ENCODE measurements at regions not wholly inside any gene's neighbourhood (a gene's known extent, or its start where the extent isn't known, plus 50 kb on each side); places are given as distances from the start of the nearest gene placed in this dataset.
"Not testable (repeated sequence)": the region's sequence is repeated elsewhere in the genome, so short reads cannot be mapped to it uniquely, and the experiment has no call there.

DNA sequence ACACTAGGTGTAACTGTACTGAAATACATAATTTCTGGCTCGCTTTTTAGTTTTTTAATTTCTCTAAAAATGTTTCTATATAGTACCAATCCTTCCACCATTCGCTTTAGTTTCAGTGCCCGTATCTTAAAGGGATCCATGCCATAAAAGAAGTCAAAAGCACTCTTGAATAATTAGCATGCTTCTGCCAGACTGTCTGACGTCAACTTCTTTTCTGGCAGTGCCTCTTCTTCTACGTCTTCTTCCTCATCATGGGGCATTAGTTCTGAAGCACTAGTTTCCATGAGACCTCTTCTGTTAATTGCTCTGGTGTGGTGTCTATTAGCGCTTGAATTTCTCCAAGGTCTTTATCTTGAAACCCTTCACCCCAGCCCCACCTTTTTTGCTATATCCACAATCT, 93.8 kb upstream of the DOCK9 start:
- DNase-seq (ENCODE audit: low read depth, low spot score) = no peak
- H3K4me3 ChIP-seq (ENCODE audit: low read length) = no peak overlapping the region

DNA sequence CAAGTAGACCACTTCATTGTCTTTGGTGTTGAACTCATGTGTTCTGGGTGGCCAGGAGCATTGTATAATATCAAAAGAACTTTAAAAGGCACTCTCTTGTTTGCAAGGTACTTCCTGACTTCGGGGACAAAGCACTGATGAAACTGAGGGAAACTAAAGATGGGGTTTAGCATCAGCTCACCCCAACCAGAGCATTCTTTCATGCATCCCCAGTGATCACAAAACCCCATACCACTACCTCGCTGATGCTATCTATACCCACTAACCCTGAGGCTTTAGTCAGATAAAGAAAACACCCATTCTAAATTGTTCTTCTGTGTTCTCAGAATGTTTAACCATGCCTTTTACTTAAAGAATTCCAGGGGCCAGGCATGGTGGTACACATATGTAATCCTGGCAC, 94.5 kb upstream of the DOCK9 start:
- H3K4me3 ChIP-seq (ENCODE audit: low read length) = no peak overlapping the region
- DNase-seq (ENCODE audit: low read depth, low spot score) = no peak

DNA sequence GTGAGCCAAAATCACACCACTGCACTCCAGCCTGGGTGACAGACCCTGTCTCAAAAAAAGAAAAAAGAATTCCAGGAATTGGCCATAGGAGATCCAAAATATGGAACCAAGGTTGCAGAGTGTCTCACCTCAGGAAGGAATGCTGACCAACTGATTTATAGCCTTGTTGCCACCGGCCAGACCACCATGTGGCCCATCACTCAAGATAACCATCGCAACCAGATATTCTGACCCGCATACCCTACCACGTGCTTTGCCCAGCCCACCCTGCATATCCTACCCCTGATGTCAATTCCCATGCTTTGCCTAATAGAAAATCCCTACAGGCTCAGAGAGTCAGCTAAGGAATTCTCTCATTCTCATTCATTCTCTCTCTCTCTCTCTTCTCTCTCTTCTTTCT, 95.1 kb upstream of the DOCK9 start:
- no peak for DNase-seq (ENCODE audit: low read depth, low spot score)
- no peak overlapping the region for H3K4me3 ChIP-seq (ENCODE audit: low read length)

DNA sequence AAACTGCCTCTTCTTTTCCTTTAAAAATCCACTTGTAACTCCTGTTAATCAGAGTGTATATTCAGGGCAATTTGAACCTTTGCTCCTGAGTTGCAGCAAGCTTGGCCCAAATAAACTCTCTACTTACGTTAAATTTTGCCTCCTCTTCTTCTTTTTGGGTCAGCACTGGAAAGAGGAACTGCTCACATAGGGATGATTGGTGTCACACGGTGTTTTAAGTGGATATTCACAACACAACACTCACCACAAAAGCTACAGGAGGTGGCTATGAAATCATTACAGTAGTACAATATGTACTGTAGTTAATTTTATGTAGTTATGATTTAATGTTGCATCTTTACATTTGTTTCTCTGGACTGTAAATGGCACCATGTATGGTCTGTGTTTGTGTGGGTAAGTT, 96.8 kb upstream of the DOCK9 start:
- DNase-seq (ENCODE audit: low read depth, low spot score) = no peak
- H3K4me3 ChIP-seq (ENCODE audit: low read length) = no peak overlapping the region

DNA sequence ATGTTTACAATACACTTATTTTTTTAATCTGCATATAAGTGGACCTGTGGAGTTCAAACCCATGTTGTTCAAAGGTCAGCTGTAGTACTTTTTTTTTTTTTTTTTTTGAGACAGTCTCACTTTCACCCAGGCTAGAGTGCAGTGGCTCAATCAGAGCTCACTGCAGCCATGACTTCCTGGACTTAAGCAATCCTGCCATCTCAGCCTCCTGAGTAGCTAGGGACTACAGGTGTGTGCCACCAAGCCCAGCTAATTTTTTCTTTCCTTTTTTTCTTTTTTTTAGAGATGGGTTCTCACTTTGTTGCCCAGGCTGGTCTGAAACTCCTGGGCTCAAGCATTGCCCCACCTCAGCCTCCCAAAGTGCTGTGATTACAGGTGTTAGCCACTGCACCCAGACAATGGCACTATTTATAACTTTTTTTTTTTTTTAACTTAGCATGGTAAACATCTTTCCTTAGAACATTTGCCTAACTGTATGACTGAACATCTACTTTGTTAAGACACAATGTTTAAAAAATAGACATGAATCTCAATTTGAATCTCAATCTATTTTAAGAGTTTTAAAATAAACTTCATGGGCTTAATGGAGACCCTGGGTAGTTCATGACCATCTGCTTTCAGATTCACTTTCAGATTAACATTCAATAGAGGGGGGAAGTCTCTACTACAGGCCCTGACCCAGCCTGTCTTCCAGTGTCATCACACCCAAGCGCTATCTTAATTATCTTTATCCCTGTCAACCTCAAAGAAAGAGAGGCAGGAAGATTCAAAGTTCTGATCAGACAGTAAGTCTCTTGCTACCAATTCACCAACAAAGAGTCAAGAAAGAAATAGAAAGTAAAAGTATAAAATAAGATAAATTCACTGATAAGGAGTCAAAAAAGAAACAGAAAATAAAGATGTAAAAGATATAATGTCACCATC, 97.7 kb upstream of the DOCK9 start:
- no peak overlapping the region for H3K4me3 ChIP-seq (ENCODE audit: low read length)
- DNase-seq (ENCODE audit: low read depth, low spot score) = peak; percentile 56

DNA sequence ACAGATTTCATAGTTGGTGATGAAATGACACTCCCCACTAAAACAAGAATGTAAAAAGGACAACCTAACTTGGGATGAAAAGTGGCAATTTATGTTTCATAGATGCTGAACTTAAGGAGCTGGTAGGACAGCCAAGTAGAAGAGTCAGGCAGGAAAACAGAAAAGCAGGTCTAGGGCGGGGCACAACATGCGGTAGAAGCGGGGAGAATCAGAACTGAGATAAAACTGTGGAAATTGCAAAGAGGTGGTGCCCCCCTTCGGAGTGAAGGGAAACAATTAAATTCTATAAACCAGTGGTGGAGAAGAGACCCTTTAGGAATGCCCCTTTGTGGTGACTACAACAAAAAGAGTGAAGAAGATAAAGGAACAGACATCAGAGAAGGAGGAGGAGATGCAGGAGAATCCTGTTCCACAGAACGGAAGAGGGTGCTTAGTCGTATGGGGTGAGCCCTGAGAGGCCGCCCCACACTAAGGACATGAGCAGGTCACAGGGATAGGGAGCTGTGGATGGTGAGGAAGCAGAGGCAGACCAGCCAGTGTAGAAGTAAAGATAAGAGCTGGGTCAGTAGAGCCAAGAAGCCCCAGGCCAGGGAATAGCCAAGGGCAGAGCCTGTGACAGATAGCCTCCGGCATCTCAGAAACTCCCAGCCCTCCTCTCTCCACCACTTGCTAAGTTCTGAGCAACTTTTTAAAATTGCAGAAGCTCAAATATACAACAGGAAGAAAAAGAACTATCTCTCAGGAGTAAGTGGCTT, 100.3 kb upstream of the DOCK9 start:
- H3K4me3 ChIP-seq (ENCODE audit: low read length) = no peak overlapping the region
- no peak for DNase-seq (ENCODE audit: low read depth, low spot score)

DNA sequence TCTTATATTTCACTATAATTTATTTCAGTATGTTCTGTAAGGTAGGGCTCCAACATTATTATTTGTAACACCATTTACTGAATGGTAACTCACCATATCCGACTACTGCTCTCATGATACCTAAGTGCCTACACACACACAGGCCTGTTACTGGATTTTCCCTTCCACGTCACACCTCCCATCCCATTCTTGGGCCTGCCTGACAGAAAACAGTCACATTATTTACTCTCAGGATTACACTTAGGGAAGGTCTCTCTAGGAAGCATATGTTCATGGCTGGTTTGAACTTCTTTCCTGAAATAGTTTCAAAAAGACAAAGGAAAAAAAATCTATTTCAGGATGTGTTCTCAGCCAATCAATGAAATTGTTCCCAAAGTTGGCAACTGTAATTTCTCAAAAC, 102.3 kb upstream of the DOCK9 start:
- no peak overlapping the region for H3K4me3 ChIP-seq (ENCODE audit: low read length)
- DNase-seq (ENCODE audit: low read depth, low spot score) = no peak

DNA sequence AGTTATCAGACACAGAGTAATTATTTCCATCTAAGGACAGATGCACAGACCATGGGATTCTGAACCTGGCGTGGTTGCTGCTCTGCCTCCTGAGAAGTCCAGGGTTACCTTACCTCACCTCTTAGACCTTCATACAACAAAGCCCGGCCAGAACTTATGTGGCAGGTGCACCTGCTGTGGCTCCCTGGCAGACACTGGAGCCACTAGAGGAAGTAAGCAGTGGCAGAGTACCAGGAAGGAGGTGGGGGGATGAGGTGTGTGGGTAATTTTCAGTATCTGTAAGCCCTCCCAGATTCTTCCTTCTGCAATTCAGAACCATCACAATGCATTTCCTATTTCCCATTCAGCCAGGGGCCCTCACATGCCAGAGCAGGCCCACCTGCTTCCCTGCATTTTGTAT, 106.1 kb upstream of the DOCK9 start:
- DNase-seq (ENCODE audit: low read depth, low spot score) = peak; percentile 14
- no peak overlapping the region for H3K4me3 ChIP-seq (ENCODE audit: low read length)

DNA sequence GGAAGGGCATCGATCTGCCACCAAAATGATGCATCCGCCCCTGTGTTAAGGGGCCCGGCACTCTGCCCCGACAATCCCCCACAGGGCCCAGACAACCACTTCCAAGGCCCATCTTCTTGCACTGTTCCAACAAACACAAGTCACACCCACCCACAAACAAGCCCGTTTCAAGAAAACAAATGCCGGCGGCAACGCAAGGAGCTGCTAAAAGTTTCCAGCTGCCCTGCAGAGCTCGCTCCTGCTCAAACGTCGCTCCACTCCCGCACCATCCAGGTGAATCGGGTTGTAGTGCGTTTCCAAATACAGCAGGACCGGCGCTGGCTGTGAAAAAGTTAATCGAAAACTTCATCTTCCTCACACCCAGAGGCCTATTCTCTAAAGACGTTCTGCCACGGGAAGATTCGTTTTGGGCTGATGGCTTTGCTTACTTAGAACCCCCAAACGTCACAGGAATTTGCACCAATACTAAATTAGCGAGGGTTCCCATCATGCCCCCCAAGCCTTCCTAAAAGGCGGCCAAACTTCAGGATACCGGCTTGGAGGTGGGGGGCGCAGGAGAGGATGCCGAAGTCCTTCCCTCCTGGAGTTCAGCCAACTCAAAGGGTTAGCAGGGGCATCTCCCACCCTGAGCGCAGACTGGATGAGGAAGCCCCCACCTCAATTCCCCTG, 107.4 kb upstream of the DOCK9 start:
- H3K4me3 ChIP-seq (ENCODE audit: low read length) = no peak overlapping the region

DNA sequence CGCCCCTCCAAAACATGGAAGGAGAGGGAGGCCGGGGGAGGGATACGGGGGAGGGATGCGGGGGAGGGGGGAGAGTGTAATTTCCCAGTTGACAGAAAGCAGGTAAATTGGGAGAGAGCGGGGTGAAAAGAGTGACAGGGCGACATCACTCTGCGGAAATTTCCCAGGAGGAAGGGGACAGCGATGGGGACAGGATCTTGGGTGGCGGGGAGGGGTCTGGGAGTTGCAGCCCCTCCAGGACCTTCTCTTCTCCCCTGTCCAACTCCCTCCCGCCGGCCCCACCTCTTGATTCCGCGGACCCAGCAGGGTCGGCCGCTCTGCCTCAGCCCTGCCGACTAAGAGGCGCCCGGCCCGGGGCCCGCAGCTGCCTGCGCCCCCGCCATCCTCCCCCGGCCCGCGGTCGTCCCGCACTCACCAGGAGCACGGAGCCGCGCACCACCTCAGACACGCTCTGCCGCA, 108.0 kb upstream of the DOCK9 start:
- peak overlapping the region; percentile 66 for H3K4me3 ChIP-seq (ENCODE audit: low read length)
- no peak for DNase-seq (ENCODE audit: low read depth, low spot score)

More for the DNA sequence above, 107.4 kb upstream of the DOCK9 start:
- DNase-seq (ENCODE audit: low read depth, low spot score) = no peak

DNA sequence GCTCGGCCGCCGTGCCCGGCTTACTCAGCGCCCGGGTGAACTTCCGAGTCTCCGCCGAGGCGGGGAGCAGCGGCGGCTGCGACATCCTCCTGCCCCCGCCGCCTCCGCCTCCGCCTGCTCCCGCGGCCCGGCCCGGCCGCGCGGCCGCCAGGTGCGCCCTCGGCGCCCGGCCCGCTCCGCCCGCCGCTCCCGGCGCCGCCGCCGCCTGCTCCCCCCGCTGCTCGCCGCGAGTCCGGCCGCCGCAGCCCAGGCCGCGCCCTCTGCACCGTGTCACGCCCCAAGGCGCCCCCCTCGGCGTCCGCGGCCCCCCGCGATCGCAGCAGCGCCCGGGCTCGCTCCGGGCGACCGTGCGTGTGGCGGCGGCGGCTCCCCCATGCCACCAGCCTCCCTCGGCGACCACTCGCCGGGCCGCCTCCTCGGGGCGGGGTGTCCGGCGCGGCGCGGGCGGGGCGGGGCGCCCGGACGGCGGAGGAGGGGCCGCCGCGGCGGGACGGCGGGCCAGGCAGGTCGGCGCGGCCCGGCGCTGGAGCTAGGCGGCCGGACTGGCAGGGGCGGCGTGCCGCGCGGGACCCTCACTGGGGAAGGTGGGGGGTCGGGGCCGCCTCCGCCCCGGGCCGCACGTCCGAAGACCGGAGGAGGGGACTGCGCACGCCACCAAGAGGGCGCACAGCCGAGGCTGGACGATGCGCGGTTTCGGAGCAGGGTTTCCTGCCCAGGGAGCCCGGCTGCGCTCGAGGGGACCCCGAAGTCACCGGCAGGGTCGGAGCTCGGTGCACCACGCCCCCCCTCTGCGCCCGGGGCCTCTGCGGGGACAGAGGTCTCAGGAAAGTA, 108.6 kb upstream of the DOCK9 start:
- DNase-seq (ENCODE audit: low read depth, low spot score) = peak; percentile 26
- peak overlapping the region; percentile 66 for H3K4me3 ChIP-seq (ENCODE audit: low read length)

DNA sequence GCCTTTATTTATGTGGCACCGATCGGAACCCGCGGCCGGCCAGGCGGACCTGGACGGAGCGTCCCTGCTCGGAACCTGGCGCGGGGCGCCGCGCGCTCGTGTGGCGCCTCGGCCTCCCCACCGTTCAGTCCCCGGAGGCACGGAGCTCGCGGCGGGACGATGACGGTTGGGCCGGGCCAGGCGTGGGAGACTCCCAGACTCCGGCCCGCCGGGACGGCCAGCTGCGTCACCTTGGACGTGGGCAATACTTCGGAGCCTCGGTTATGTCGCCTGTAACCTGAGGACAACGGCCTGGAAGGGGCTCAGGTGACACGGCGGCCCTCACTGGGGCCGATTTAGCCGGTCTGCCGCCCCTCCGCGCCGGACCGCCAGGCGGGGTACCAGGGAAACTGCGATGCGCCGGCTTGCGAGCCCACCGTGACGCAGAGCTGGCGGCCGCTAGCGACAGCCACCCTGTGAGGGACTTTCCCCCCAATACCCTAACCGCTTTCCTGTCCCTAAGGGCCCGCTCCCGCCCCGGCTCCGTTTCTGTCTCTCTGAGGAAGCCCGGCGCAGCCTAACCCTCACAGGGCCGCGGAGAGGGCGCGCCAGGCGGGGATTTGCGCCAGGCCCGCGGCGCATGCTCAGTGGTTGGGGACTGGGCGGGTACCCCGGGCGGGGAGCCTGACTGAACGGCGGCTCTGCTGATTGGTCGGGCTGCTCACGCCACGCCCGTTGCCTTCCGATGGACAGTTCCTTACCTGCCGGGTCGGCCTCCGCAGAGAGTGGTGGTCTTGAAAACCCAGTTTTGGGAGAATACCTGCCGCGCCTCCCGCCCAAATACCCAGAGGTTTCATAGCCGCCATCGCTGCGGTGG, 109.5 kb upstream of the DOCK9 start:
- DNase-seq (ENCODE audit: low read depth, low spot score) = peak; percentile 83
- peak overlapping the region; percentile 66 for H3K4me3 ChIP-seq (ENCODE audit: low read length)

DNA sequence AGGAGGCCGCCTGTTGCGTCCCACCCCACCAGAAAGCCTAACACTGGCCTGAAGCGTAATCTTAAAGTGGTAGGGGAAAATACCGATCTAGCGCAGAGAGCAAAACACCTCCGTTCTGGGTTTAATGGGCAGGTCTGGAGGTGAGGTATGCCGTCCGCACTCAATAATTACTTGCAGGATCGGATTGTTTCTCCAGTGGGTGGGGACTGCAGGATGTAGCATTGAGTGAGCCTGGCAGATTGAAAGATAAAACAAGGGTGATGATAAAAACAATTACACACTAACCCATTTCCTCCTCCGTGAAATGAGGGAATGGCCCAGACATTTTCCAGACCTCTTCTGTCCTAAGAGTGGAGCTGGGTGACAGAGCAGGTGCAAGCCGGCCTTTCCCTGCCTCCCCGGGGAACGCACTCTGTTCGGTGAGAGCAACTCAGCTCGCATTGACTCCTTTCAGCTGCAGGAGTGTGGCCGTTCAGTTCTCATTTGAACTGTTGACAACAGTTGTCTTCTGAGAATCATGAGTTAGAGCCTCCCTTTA, 110.2 kb upstream of the DOCK9 start:
- no peak for DNase-seq (ENCODE audit: low read depth, low spot score)

DNA sequence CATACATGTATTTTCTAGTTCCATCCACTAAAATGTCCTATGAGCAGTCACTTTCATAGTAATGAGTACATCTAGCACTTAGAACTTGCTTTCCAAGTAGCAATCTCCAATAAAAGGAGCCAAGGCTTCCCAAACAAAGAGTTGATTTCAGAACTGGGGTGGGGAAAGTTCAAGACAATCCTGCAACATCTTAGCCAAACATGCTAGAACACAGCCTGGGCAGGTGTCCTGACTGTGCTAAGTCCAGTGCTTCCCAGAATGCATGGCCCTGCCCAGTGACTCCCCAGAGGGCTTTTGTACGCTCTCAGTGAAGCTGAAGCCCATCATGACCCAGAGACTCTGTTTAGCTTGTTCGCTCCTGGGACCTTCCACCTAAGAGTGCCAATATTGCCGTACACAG, 106.7 kb upstream of the UBAC2 start:
- no peak for DNase-seq (ENCODE audit: low read depth, low spot score)
- H3K4me3 ChIP-seq (ENCODE audit: low read length) = no peak overlapping the region

More for the DNA sequence above, 110.2 kb upstream of the DOCK9 start:
- H3K4me3 ChIP-seq (ENCODE audit: low read length) = peak overlapping the region; percentile 66

DNA sequence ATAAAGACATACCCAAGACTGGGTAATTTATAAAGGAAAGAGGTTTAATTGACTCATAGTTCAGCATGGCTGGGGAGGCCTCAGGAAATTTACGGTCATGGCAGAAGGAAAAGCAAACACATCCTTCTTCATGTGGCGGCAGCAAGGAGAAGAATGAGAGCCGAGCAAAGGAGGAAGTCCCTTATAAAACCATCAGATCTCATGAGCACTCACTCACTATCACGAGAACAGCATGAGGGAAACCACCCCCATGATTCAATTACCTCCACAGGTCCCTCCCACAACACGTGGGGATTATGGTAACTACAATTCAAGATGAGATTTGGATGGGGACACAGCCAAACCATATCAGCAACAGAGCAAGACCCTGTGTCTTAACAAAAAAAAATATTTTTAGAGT, 98.8 kb upstream of the UBAC2 start:
- H3K4me3 ChIP-seq (ENCODE audit: low read length); DNase-seq (ENCODE audit: low read depth, low spot score): not testable (repeated sequence)

DNA sequence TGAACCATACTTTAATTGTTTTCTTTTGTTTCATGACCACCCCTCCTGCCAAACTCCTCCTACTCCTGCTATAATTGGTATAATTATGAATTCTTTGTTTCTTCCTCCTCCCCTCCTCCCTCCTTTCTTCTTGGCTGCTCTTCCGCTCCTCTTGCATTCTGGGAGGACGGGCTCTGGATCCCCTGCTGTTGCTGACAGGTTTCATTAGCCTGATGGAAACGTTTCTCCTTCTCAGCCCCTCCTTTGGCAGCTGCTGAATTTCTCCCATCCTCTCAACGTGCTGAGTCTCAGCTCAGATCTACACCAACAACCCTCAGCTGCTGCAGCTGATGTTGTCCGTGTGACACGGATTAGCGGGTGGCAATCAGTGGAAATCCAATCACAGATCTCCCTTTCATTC, 97.1 kb upstream of the UBAC2 start:
- DNase-seq (ENCODE audit: low read depth, low spot score) = no peak
- no peak overlapping the region for H3K4me3 ChIP-seq (ENCODE audit: low read length)

DNA sequence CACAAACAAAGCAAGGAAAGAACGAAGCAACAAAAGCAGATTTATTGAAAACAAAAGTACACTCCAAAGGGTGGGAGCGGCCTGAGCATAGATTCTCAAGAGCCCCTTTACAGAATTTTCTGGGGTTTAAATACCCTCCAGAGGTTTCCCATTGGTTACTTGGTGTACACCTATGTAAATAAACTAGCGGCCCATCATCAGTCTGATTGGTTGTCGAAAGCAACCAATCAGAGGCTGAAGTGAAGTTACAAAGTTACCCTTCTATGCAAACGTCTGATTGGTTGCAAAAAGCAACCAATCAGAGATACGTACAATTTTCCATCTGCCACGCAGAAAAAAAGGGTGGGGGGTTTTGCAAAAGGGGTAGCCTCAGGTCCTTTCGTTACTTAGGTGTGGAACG, 96.3 kb upstream of the UBAC2 start:
- no peak for DNase-seq (ENCODE audit: low read depth, low spot score)

DNA sequence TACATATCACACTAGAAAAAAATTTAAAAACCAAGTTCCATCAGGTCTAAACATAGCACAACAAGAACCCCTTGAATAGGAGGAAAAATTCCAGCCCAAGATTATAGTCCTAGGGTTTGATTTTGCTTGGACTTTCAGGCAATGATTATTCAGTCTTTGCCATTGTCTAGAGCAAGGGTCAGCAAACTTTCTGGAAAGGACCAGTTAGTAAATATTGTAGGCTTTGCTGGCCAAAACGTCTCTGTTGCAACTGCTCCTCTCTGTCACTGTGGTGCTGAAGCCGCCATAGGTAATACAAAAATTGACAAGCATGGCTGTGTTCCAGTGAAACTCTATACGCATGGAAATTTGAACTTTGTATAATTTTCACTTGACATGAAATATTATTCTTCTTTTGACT, 95.5 kb upstream of the UBAC2 start:
- no peak overlapping the region for H3K4me3 ChIP-seq (ENCODE audit: low read length)
- DNase-seq (ENCODE audit: low read depth, low spot score) = no peak

More for the DNA sequence above, 96.3 kb upstream of the UBAC2 start:
- H3K4me3 ChIP-seq (ENCODE audit: low read length) = no peak overlapping the region
